ENCODE measurements at regions not wholly inside any gene's neighbourhood (a gene's known extent, or its start where the extent isn't known, plus 50 kb on each side); places are given as distances from the start of the nearest gene placed in this dataset.

GRCh38 chr5:105573575-105573974, 2011.0 kb upstream of the NUDT12 start:
- no peak for TF ChIP-seq RCOR1 (IDR thresholded peaks at IDR 0.05; ENCODE audit: insufficient replicate concordance, low read length)
- no peak for TF ChIP-seq CHD1 (IDR thresholded peaks at IDR 0.05; ENCODE audit: low read depth, low read length)
- no peak for TF ChIP-seq MXI1 (IDR thresholded peaks at IDR 0.05; ENCODE audit: borderline replicate concordance, low read depth, low read length)
- TF ChIP-seq RAD21 (IDR thresholded peaks at IDR 0.05; ENCODE audit: low read length): no peak
- no peak for TF ChIP-seq FOS (IDR thresholded peaks at IDR 0.05; ENCODE audit: low read depth, low read length)
- no peak for TF ChIP-seq ELK1 (IDR thresholded peaks at IDR 0.05; ENCODE audit: borderline replicate concordance, low read depth, low read length)
- TF ChIP-seq RFX5 (IDR thresholded peaks at IDR 0.05; ENCODE audit: low read depth, low read length): no peak
- no peak for TF ChIP-seq POLR2A (IDR thresholded peaks at IDR 0.05; ENCODE audit: low read depth, low read length)
- TF ChIP-seq SMC3 (IDR thresholded peaks at IDR 0.05; ENCODE audit: low read depth, low read length): no peak
- TF ChIP-seq BHLHE40 (IDR thresholded peaks at IDR 0.05; ENCODE audit: low read depth, low read length): no peak
- H2AK9ac ChIP-seq (replicated peaks; ENCODE audit: low read depth, low read length, poor library complexity): no peak overlapping the region
- no peaks in the 10 kb centered on the region for H3K27me3 ChIP-seq (ENCODE audit: control insufficient read depth, insufficient read depth, low read length)
- no peak overlapping the region for H3K23ac ChIP-seq (ENCODE audit: low read depth, low read length)
- H2BK20ac ChIP-seq (ENCODE audit: low read depth, low read length): no peak overlapping the region
- no peak overlapping the region for H3K14ac ChIP-seq (replicated peaks; ENCODE audit: low read depth, low read length)
- H3K4me3 ChIP-seq (ENCODE audit: insufficient read depth, low read depth, low read length): no peak overlapping the region
- no peaks in the 10 kb centered on the region; the same call in 1 of the 2 replicates for H3K9me3 ChIP-seq (ENCODE audit: control insufficient read depth, insufficient read depth, low read length)
- DNase-seq (no peak), ATAC-seq (ENCODE audit: low read depth) (no peak)
- H3K4me2 ChIP-seq (ENCODE audit: low read depth, low read length): no peak overlapping the region
- H2BK5ac ChIP-seq (ENCODE audit: low read depth, low read length, poor library complexity, severe bottlenecking): no peak overlapping the region
- no peak overlapping the region for H3K18ac ChIP-seq (ENCODE audit: low read depth, low read length)
- no peak overlapping the region for H4K8ac ChIP-seq (ENCODE audit: low read depth in 2 of 2, low read length in 2 of 2)
- H3K4me1 ChIP-seq (ENCODE audit: control insufficient read depth, insufficient read depth, low read length): no peaks in the 10 kb centered on the region
- H2AK5ac ChIP-seq (ENCODE audit: low read depth, low read length): no peak overlapping the region
- in situ Hi-C loops (cut with MboI; ENCODE audit: low sequenced_read_pairs) (no loop called here), intact Hi-C loops (cut with micrococcal nuclease) (no loop called here), dilution Hi-C loops (cut with HindIII; ENCODE audit: low sequenced_read_pairs, unreplicated experiment) (no loop called here)
- H3K9me1 ChIP-seq (ENCODE audit: insufficient read depth, low read length): no peaks in the 10 kb centered on the region
- no peaks in the 10 kb centered on the region for H3K79me1 ChIP-seq (ENCODE audit: low read depth in 1 of 2, low read length in 2 of 2)
- no peak overlapping the region for H2BK120ac ChIP-seq (ENCODE audit: low read depth, low read length)
- H4K5ac ChIP-seq (ENCODE audit: low read depth, low read length): no peak overlapping the region
- H4K91ac ChIP-seq (ENCODE audit: insufficient read depth, low read depth, low read length): no peak overlapping the region
- H3K56ac ChIP-seq (ENCODE audit: extremely low read depth, insufficient read depth, low read length): no peak overlapping the region
- no peak overlapping the region for H2BK15ac ChIP-seq (ENCODE audit: low read depth, low read length)
- H4K20me1 ChIP-seq (ENCODE audit: insufficient read depth, low read length): no peaks in the 10 kb centered on the region
- ChIA-PET POLR2A (ENCODE audit: unreplicated experiment) (no interaction called here), CTCF (no interaction called here)
- no TSS peak for BruUV-seq (replicated peaks)
- H3K27ac ChIP-seq (ENCODE audit: insufficient read depth, low read length): no peak overlapping the region
- H2AFZ ChIP-seq (replicated peaks; ENCODE audit: low read length, poor library complexity): no peak overlapping the region
- H3K9ac ChIP-seq (ENCODE audit: low read depth, low read length): no peak overlapping the region
- H3K36me3 ChIP-seq (ENCODE audit: control insufficient read depth, insufficient read depth, low read length): no peaks in the 10 kb centered on the region
- no peak overlapping the region for H3K4ac ChIP-seq (ENCODE audit: low read depth, low read length)

Measured in IMR-90 (cell line).